ENCODE measurements at regions not wholly inside any gene's neighbourhood (a gene's known extent, or its start where the extent isn't known, plus 50 kb on each side); places are given as distances from the start of the nearest gene placed in this dataset.

GRCh38 chr16:72324578-72324977 lies 152.6 kb upstream of the PMFBP1 start:
- no peak for TF ChIP-seq CTCF (IDR thresholded peaks at IDR 0.05)
- H3K36me3 ChIP-seq = no peaks in the 10 kb centered on the region

GRCh38 chr16:72317446-72317845 lies 145.5 kb upstream of the PMFBP1 start:
- no peak overlapping the region for H3K4me3 ChIP-seq
- no peaks in the 10 kb centered on the region for H3K36me3 ChIP-seq
- intact Hi-C loops (cut with DNase I; ENCODE audit: low total_unique reads) = no loop called here
- H3K27ac ChIP-seq = peak overlapping the region; percentile 6 to 38
- no peak for DNase-seq
- peaks cover 0 to 18% (median 2%) of the 10 kb centered on the region in 4 donors for H3K4me1 ChIP-seq
- no peaks in the 10 kb centered on the region for H3K27me3 ChIP-seq
- no peak for TF ChIP-seq CTCF (IDR thresholded peaks at IDR 0.05)
- H3K9me3 ChIP-seq = peaks cover 0 to 5% (median 0%) of the 10 kb centered on the region in 3 donors

More at GRCh38 chr16:72324578-72324977, 152.6 kb upstream of the PMFBP1 start:
- DNase-seq = no peak
- H3K9me3 ChIP-seq = peaks cover 0 to 5% (median 0%) of the 10 kb centered on the region in 3 donors
- H3K27me3 ChIP-seq = no peaks in the 10 kb centered on the region
- no peak overlapping the region for H3K4me3 ChIP-seq
- no peak overlapping the region for H3K27ac ChIP-seq
- intact Hi-C loops (cut with DNase I; ENCODE audit: low total_unique reads) = no loop called here
- no peaks in the 10 kb centered on the region for H3K4me1 ChIP-seq

DNA sequence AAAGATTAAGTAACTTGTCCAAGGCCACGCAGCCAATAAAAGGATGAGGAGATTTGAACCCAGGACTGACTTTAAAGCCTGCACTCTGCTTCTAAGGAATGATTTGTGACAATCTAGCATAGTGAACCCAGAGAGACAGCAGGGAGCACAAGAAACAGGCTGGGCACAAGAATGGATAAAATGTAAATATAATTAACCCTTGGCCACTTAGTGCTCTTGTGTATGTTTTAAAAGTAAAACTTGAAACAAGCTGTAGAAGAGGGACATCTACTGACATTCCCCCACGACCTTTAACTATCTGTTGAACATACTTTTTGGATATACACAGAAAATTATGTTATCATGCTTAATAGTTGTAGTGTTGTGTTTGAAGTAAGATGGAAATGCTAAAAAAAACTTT lies 141.9 kb upstream of the PMFBP1 start:
- DNase-seq = no peak
- Histone ChIP-seq H3K27me3 (no peaks in the 10 kb centered on the region), H3K4me3 (no peak overlapping the region), H3K9me3 (no peaks in the 10 kb centered on the region), H3K36me3 (no peaks in the 10 kb centered on the region), H3K27ac (no peak overlapping the region), H3K4me1 (peaks cover 0 to 18% (median 2%) of the 10 kb centered on the region in 4 donors)
- intact Hi-C loops (cut with DNase I; ENCODE audit: low total_unique reads) = no loop called here
- TF ChIP-seq CTCF (IDR thresholded peaks at IDR 0.05) = no peak

- Histone ChIP-seq H3K27me3 (no peaks in the 10 kb centered on the region), H3K4me1 (peaks cover 0 to 13% (median 2%) of the 10 kb centered on the region in 4 donors), H3K4me3 (no peak overlapping the region), H3K9me3 (no peaks in the 10 kb centered on the region), H3K36me3 (no peaks in the 10 kb centered on the region), H3K27ac (no peak overlapping the region)
- intact Hi-C loops (cut with DNase I; ENCODE audit: low total_unique reads) = no loop called here
- no peak for TF ChIP-seq CTCF (IDR thresholded peaks at IDR 0.05)
- DNase-seq = no peak
Observed at GRCh38 chr16:72312828-72313227, 140.9 kb upstream of the PMFBP1 start.

DNA sequence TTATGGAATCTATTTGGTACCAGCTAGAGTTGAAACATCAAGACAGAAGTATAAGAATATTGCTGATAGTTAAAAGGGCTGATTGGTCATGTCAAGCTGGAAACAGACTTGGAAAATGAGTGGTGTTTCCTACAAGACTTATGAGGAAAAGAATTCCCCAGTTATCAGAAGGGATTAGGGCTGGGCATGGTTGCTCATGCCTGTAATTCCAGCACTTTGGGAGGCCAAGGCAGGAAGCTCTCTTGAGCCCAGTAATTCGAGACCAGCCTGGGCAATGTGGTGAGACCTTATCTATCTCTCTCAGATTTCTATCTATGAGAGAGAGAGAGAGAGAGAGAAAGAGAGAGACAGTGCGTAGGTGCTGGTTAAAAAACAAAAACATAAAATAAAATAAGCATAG lies 139.5 kb upstream of the PMFBP1 start:
- no peak overlapping the region for H3K27ac ChIP-seq
- no peaks in the 10 kb centered on the region for H3K36me3 ChIP-seq
- no peak overlapping the region for H3K4me3 ChIP-seq
- intact Hi-C loops (cut with DNase I; ENCODE audit: low total_unique reads) = no loop called here
- H3K9me3 ChIP-seq = no peaks in the 10 kb centered on the region
- no peaks in the 10 kb centered on the region for H3K27me3 ChIP-seq
- TF ChIP-seq CTCF (IDR thresholded peaks at IDR 0.05) = no peak
- no peak for DNase-seq
- peaks cover 0 to under 1% (median under 1%) of the 10 kb centered on the region in 4 donors for H3K4me1 ChIP-seq

DNA sequence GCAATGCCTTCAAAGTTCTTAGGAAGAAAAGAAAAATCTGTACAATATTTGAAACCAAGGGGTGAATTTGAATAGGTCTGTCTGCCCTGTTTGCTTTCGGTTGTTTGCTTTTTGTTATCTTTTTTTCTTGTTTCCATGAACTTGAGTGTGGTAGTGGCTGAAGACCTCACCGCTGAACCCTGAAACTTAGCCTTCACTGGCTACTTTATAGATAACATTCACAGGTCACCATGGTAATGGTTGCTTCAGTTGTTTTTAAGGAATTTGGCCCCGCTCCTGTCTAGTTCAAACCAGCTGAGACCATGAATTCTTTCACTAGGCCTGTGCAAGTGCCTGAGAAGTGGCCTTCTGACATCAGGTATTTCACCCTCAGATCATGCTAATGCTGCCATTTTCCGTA lies 137.0 kb upstream of the PMFBP1 start:
- no peak for DNase-seq

More for the DNA sequence above, 137.0 kb upstream of the PMFBP1 start:
- Histone ChIP-seq H3K9me3 (no peaks in the 10 kb centered on the region), H3K4me3 (no peak overlapping the region), H3K36me3 (no peaks in the 10 kb centered on the region), H3K4me1 (no peaks in the 10 kb centered on the region), H3K27ac (no peak overlapping the region), H3K27me3 (no peaks in the 10 kb centered on the region)
- intact Hi-C loops (cut with DNase I; ENCODE audit: low total_unique reads) = no loop called here
- no peak for TF ChIP-seq CTCF (IDR thresholded peaks at IDR 0.05)

All from tibial artery (tissue), 4 donors.